ENCODE measurements at regions not wholly inside any gene's neighbourhood (a gene's known extent, or its start where the extent isn't known, plus 50 kb on each side); places are given as distances from the start of the nearest gene placed in this dataset.
"Not testable (repeated sequence)": the region's sequence is repeated elsewhere in the genome, so short reads cannot be mapped to it uniquely, and the experiment has no call there.

DNA sequence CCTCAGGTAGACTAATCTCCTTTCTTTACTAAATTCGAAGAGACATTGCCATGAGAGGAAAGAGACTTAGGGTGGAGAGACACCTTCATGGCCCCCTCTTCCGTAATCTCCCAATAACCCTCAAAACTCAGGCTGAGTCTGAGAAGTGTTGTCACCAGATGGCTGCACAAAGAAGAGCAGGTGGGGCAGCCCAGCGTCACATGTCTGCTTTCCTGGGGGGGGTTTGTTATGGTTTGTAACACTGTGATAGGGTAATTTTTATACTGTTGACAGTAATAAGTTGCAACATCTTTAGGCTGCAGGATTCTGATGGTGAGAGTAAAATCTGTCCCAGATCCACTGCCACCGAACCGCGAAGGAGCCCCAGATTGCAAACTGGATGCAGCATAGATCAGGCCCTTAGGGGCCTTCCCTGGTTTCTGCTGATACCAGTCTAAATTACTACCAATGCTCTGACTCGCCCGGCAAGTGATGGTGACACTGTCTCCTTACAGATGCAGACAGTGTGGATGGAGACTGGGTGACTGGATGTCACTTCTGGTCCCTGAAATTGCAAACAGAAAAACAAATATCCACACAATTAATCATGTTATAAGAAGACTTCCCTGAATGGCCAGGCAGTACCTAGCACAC lies 595.1 kb downstream of the RPIA start:
- FAIRE-seq; DNase-seq (ENCODE audit: insufficient read length, low spot score): not testable (repeated sequence)

DNA sequence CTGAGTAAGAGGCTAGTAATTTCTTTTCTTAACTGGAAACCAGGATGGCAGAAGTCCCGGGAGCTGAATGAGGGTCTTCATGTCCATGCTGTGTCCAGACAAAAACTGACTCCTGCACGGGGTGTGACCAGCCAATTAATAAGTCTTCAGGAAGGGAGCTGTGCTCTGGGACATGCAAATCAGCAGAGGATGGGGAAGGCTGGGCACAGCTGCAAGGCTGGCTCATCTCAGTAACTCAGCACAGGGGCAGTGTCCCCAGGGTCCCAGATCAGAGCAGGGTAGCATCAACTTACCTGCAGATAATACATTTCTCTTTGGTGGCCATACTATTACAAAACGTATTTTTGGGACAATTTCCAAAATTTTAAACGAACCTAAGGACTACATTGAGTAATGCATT lies 595.6 kb downstream of the RPIA start:
- DNase-seq (ENCODE audit: insufficient read length, low spot score); FAIRE-seq: not testable (repeated sequence)

DNA sequence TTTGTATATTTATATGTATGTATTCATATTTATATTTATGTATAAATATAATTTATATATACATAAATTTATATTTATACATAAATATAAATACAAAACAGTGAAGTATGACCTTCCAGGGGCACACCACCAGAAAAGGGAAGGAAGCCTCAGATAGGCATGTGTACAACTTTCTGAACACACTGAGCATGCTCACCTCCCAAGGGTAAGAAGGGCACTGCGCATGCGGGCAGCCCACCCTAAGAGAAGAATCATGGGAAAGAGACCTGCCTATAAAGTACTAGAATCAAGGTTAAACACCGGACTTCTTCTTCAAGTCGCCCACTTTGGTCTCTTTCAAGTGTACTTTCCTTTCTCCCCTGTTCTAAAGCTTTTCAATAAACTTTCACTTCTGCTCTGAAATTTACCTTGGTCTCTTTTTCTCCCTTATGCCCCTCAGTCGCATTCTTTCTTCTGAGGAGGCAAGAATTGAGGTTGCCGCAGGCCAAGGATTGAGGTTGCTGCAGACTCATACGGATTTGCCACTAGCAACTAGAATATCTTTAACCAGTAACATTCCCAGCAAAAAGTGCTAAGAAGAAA lies 600.3 kb downstream of the RPIA start:
- DNase-seq (ENCODE audit: insufficient read length, low spot score); FAIRE-seq: not testable (repeated sequence)

DNA sequence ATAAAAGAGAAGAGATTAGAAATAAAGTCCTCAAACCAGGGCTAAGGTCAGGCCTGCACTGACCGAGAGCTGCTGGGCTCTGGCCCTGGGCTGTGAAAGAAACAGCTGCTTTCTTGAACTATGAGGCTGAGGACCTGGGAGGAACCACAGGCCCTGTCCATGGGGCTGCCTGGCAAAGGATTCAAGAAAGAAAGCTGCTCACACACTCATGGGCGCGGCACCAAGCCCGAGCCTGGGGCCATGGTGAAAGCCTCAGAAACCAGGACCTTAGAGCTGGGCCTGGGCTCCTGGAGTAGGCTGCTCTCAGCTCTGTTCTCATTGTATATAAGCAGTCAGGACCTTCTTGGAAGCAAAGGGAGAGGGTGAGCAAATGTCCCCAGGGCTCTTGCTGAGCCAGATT lies 601.9 kb downstream of the RPIA start:
- DNase-seq (ENCODE audit: insufficient read length, low spot score); FAIRE-seq: not testable (repeated sequence)

DNA sequence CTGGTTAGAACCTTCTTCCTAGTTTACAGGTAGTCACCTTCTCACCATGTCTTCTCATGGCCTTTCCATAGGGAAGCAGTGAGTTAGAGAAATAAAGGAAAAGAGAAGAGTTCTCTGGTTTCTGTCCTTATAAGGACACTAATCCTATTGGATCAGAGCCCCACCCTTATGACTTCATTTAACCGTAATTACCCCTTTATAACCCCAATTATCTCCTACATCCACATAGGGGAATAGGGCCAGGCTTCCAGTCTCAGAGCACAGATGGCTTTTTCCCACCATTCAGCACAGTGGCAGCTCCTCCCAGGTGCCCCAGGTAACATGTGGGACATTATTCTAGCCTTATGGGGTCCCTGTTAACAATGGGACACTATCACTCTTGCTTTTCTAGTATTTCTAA lies 602.9 kb downstream of the RPIA start:
- not testable (repeated sequence) for FAIRE-seq; DNase-seq (ENCODE audit: insufficient read length, low spot score)

DNA sequence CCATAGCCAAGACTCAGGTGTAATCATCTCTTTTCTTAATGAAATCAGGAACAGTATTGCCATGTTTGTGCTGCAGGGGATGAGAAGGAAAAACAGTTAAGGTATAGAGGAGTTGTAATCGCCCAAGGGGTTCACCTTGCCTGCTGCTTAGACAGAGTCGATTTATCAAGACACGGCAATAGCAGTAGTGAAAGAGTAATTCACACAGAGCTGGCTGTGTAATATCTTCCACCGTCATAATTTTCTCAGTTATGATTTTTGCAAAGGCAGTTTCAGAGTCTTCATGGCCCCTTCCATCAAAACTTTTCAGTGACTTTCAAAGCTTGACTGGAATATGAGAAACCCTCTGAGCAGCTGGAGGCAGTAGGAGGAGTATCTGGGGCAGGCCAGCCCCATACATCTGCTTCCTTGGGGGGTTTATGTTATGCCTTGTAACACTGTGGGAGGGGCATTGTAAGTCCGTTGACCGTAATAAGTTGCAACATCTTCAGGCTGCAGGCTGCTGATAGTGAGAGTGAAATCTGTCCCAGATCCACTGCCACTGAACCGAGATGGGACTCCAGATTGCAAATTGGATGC lies 605.4 kb downstream of the RPIA start:
- DNase-seq (ENCODE audit: insufficient read length, low spot score); FAIRE-seq: not testable (repeated sequence)

DNA sequence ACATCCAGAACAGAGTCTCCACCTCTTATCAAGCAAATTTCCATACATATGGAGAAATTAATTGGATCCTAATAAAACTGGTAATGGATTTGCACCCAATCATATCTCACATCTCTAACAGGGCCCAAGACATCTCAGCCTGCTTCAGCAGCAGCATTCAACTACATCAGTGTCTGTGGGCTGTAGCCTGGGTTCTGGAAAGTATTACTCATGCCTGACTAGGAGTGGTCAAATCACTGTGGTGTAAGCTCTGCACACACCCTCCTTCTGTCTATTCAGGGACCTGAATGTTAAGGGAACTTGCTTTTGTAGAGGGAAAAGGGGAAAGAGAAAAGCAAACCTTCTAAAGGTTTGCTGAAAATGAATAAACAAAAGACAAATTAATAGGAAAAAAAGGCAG lies 607.7 kb downstream of the RPIA start:
- not testable (repeated sequence) for DNase-seq (ENCODE audit: insufficient read length, low spot score); FAIRE-seq

DNA sequence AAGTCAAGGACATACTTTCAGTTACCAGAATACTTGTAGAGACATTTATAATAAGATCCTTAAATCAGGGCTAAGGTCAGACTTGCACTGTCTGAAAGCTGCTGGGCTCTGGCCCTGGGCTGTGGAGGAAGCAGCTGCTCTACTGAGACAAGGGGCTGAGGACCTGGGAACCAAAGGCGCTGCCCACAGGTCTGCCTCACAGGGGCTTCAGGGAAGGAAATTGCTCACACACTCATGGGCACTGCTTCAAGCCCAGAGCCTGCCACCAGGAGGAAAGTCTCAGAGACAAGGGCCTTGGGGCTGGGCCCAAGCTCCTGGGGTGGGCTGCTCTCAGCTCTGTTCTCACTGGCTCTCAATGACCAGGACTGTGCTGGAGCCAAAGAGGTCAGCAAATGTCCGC lies 614.1 kb downstream of the RPIA start:
- DNase-seq (ENCODE audit: insufficient read length, low spot score); FAIRE-seq: not testable (repeated sequence)

DNA sequence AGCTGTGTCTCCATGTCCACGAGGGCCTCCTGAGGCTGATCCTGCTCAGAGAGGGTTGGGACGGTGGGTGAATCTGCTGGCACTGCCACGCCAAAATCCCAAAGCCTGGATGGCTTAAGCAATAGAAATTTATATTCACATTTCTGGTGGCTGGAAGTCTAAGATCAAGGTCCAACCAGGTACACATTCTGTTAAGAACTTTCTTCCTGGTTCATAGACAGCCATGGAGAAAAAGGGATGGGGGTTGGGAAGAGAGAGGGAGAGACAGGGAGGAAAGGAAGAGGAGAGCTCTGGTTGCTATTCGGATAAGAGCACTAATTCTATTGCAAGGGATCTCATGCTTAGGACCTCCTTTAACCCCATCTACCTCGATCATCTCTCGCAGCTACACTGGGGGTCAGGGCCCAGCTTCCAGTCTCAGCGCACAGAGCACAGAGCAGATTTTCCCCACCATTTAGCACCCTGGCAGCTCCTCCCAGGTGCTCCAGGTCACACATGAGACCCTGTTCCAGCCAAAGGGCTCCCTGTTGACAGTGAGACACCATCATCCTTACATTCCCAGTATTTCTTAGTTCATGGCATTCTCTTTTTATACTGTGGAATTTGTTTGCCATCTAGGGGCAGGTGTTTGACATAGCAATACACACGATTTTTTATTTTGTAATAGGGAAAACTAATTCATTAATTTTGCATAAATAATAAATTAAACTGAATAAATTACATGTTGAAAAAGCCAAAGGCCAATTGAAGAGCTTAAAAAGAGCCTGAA lies 615.6 kb downstream of the RPIA start:
- not testable (repeated sequence) for FAIRE-seq; DNase-seq (ENCODE audit: insufficient read length, low spot score)

DNA sequence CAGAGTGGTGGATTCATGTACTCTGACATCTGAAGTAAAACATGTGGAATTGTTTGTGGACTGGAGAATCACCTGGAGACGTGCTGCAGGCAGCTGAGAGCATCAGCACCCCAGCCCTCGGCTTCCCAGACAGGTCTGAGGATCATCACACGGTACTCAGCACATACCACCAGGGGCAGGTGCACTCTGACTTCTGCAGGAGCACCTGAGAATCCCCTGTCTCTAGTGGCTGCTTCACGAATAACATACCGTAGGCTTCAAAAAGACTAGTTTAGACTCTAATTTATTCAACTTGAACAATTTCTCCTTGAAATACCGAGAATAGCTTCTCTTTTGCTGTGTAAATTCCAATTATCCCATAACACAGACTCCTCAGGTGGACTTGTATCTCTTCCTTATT lies 627.5 kb downstream of the RPIA start:
- DNase-seq (ENCODE audit: insufficient read length, low spot score); FAIRE-seq: not testable (repeated sequence)

DNA sequence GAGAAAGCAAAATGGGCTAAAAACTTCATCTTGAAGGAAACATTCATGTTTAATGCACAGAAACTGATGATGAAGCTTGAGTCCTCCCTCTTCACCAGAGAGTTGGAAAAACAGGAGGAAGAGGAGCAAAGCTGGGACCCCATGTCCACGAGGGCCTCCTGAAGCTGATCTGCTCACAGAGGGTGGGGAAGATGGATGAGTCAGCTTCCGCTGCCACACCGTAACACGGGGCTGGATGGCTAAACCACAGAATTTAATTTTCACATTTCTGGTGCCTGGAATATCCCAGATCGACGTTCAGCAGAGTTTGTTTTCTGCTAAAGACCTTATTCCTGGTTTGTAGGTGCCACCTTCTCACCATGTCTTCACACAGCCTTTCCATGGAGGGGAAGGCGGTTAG lies 634.4 kb downstream of the RPIA start:
- not testable (repeated sequence) for FAIRE-seq; DNase-seq (ENCODE audit: insufficient read length, low spot score)

DNA sequence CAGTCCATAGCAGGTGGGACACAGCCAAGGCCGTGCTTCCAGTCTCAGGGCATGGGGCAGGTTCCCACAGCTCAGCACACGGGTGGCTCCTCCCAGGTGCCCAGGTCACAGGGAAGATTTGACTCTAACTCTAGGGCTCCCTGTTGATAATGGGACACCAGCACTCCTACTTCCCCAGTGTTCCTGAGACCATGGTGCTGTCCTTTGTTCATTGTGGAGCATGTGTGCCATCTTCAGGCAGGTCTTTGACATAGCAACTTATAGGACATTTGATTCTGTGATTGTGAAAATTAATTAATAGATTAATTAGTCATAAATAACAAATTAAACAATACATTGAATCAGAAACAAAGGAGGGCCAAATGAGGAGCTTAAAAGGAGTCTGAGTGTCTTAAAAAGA lies 635.0 kb downstream of the RPIA start:
- not testable (repeated sequence) for FAIRE-seq; DNase-seq (ENCODE audit: insufficient read length, low spot score)

DNA sequence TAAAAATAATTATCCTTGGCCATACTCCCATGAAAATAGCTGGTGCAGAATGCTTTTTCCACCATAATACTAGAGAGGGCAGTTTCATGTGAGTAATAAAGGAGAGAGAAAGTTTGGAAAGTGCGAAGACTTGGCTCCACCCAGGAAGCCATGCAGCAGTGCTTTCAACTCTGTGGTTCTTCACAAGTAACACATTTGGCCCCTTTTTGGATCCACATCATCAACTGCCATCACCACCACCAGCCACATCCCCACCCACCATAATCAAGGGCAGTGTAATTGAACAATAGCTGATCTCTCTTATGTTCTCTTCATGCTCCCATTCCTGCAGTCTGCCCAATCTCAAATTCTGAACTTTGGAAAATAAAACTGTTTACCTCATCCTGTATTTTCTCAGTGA lies 637.3 kb downstream of the RPIA start:
- DNase-seq (ENCODE audit: insufficient read length, low spot score); FAIRE-seq: not testable (repeated sequence)

Measured in H54 (cell line).